Esophagus squamous epithelium (tissue), 4 donors: ENCODE measurements at regions not wholly inside any gene's neighbourhood (a gene's known extent, or its start where the extent isn't known, plus 50 kb on each side); places are given as distances from the start of the nearest gene placed in this dataset.

ENCODE experiments used
- CTCF ChIP-seq, 6 experiments: fragments of 450-650 bp in 4 of 6; fragments of 200-600 bp in 2 of 6; sonication (generic) in 2 of 6; IDR thresholded peaks; one replicate each; pipeline ENCODE4 v1.5.1; 2016 to 2019; ENCODE audit warnings: antibody characterized with exemption in 6 of 6, mild to moderate bottlenecking in 4 of 6, moderate library complexity in 4 of 6
- POLR2A ChIP-seq, 4 donors: fragments of 450-650 bp; IDR thresholded peaks; one replicate each; pipeline ENCODE4 v1.6.1; 2017; ENCODE audit warnings: antibody characterized with exemption in 4 of 4, mild to moderate bottlenecking in 4 of 4, moderate library complexity in 3 of 4

DNA sequence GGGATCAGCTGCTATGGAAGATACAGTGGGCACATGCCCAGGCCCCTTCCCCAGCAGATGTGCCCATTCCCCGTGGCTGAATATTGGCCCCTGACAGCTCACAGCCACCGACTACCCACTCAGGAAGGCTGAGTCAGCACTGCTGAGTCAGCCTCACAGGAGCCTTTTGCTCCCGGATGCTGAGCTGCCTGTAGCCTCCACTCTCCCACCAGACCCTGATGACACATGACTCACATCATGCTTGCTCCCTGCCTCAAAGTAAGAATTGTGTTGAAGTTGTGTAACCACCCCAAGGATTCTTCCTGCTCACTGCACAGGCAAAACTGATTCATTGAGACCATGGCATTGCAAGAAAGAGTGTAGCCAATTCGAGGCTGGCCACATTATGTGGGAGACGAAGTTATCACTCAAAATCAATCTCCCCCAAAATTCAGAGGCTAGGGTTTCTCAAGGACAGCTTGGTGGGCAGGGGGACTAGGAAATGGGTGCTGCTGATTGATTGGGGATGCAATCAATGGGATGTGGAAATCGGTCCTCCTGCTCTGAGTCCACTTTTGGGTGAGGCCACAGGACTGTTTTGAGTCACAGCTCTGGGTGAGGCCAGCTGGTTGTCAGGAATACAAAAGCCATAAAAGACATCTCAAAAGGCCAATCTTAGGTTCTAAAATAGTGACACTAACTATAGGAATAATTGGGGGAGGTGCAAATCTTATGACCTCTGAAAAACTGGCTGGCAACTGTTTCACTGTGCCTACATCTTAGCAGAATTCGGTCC, 556.6 kb upstream of the CDH4 start:
- TF ChIP-seq CTCF (IDR thresholded peaks at IDR 0.05) = no peak
- no peak for TF ChIP-seq POLR2A (IDR thresholded peaks at IDR 0.05)
